Activated CD4-positive, alpha-beta memory T cell treated with anti-CD3 and anti-CD28 coated beads, Interleukin-2, amount 10 ng/mL, durations not matched to agents 7 days and 5 days (primary cell): ENCODE measurements at regions not wholly inside any gene's neighbourhood (a gene's known extent, or its start where the extent isn't known, plus 50 kb on each side); places are given as distances from the start of the nearest gene placed in this dataset.
"Not testable (repeated sequence)": the region's sequence is repeated elsewhere in the genome, so short reads cannot be mapped to it uniquely, and the experiment has no call there.

ENCODE experiments used
- CTCF ChIA-PET: fragments of 350-600 bp; sonication (Branson Sonifier 250); formaldehyde crosslinking; loops from one replicate; lab custom pipeline; 2021; ENCODE audit warnings: antibody characterized with exemption, inconsistent platforms; lab: Charles Lee
- POLR2A ChIA-PET: fragments of 350-600 bp; sonication (Branson Sonifier 250); formaldehyde crosslinking; loops from one replicate; lab custom pipeline; 2021; ENCODE audit warnings: antibody characterized with exemption; lab: Charles Lee
- DNase-seq: peaks from one replicate; pipeline ENCODE4 v3.0.0-alpha.2; 2020
- H3K27ac Mint-ChIP-seq: one replicate; pipeline ENCODE4 v1.8.0; 2021; ENCODE audit warnings: mild to moderate bottlenecking, mixed read lengths
- H3K27me3 Mint-ChIP-seq: one replicate; pipeline ENCODE4 v1.8.0; 2021; ENCODE audit warnings: mixed read lengths
- H3K36me3 Mint-ChIP-seq: one replicate; pipeline ENCODE4 v1.8.0; 2021; ENCODE audit warnings: low read depth, mixed read lengths
- H3K4me1 Mint-ChIP-seq: one replicate; pipeline ENCODE4 v1.8.0; 2021; ENCODE audit warnings: mixed read lengths
- H3K4me3 Mint-ChIP-seq: one replicate; pipeline ENCODE4 v1.8.0; 2021; ENCODE audit warnings: mild to moderate bottlenecking, mixed read lengths
- H3K9me3 Mint-ChIP-seq: one replicate; pipeline ENCODE4 v1.8.0; 2021; ENCODE audit warnings: mixed read lengths

- H3K36me3 Mint-ChIP-seq, H3K4me3 Mint-ChIP-seq, H3K27me3 Mint-ChIP-seq, H3K9me3 Mint-ChIP-seq, POLR2A ChIA-PET, CTCF ChIA-PET, DNase-seq, H3K4me1 Mint-ChIP-seq, H3K27ac Mint-ChIP-seq: not testable (repeated sequence)
These were observed 258.8 kb upstream of the PRKX start for GRCh38 chrX:3972104-3972858.

- Mint-ChIP-seq H3K36me3 (no peaks in the 10 kb centered on the region), H3K9me3 (no peaks in the 10 kb centered on the region), H3K27me3 (no peaks in the 10 kb centered on the region), H3K4me1 (no peaks in the 10 kb centered on the region), H3K4me3 (no peak overlapping the region), H3K27ac (no peak overlapping the region)
- DNase-seq = no peak
- POLR2A ChIA-PET = no interaction called here
- CTCF ChIA-PET = no interaction called here
These were observed 255.3 kb upstream of the PRKX start for GRCh38 chrX:3968749-3969148.

GRCh38 chrX:3963980-3964379 lies 250.5 kb upstream of the PRKX start:
- Mint-ChIP-seq H3K36me3 (no peaks in the 10 kb centered on the region), H3K9me3 (no peaks in the 10 kb centered on the region), H3K4me1 (no peaks in the 10 kb centered on the region), H3K4me3 (no peak overlapping the region), H3K27ac (no peak overlapping the region), H3K27me3 (no peaks in the 10 kb centered on the region)
- DNase-seq = no peak
- ChIA-PET POLR2A (no interaction called here), CTCF (no interaction called here)

- Mint-ChIP-seq H3K27ac (no peak overlapping the region), H3K9me3 (no peaks in the 10 kb centered on the region), H3K4me1 (no peaks in the 10 kb centered on the region), H3K4me3 (no peak overlapping the region), H3K36me3 (no peaks in the 10 kb centered on the region), H3K27me3 (no peaks in the 10 kb centered on the region)
- ChIA-PET CTCF (interaction anchor here (1.3 to 1.5 kb wide), 2 partner anchors 16 to 21 kb away, joined by 3 read pairs; no protein-coding TSS in a partner anchor), POLR2A (interaction anchor here (0.7 kb wide), 1 partner anchor 601 kb away, joined by 4 read pairs; no protein-coding TSS in a partner anchor)
- DNase-seq = no peak
These were observed 249.3 kb upstream of the PRKX start for GRCh38 chrX:3962511-3963311.

GRCh38 chrX:3960952-3961351 lies 247.5 kb upstream of the PRKX start:
- Mint-ChIP-seq H3K27ac (no peak overlapping the region), H3K4me1 (no peaks in the 10 kb centered on the region), H3K36me3 (no peaks in the 10 kb centered on the region), H3K4me3 (no peak overlapping the region), H3K9me3 (no peaks in the 10 kb centered on the region), H3K27me3 (no peaks in the 10 kb centered on the region)
- CTCF ChIA-PET = no interaction called here
- POLR2A ChIA-PET = no interaction called here
- no peak for DNase-seq

- no peaks in the 10 kb centered on the region for H3K36me3 Mint-ChIP-seq
- ChIA-PET POLR2A (no interaction called here), CTCF (no interaction called here)
- no peak for DNase-seq
- no peaks in the 10 kb centered on the region for H3K9me3 Mint-ChIP-seq
- H3K4me1 Mint-ChIP-seq = no peaks in the 10 kb centered on the region
- no peak overlapping the region for H3K27ac Mint-ChIP-seq
- H3K4me3 Mint-ChIP-seq = no peak overlapping the region
- H3K27me3 Mint-ChIP-seq = no peaks in the 10 kb centered on the region
These were observed 238.4 kb upstream of the PRKX start for GRCh38 chrX:3951859-3952258.

GRCh38 chrX:3950373-3950772 lies 236.9 kb upstream of the PRKX start:
- H3K27me3 Mint-ChIP-seq = no peaks in the 10 kb centered on the region
- H3K9me3 Mint-ChIP-seq = no peaks in the 10 kb centered on the region
- no peak overlapping the region for H3K4me3 Mint-ChIP-seq
- POLR2A ChIA-PET = no interaction called here
- no peak overlapping the region for H3K27ac Mint-ChIP-seq
- CTCF ChIA-PET = no interaction called here
- H3K36me3 Mint-ChIP-seq = no peaks in the 10 kb centered on the region
- H3K4me1 Mint-ChIP-seq = no peaks in the 10 kb centered on the region
- no peak for DNase-seq

GRCh38 chrX:3943965-3944364 lies 230.5 kb upstream of the PRKX start:
- Mint-ChIP-seq H3K9me3 (no peaks in the 10 kb centered on the region), H3K36me3 (no peaks in the 10 kb centered on the region), H3K27ac (no peak overlapping the region), H3K4me1 (no peaks in the 10 kb centered on the region), H3K4me3 (no peak overlapping the region), H3K27me3 (peaks cover 8% of the 10 kb centered on the region)
- DNase-seq = no peak
- POLR2A ChIA-PET = no interaction called here
- CTCF ChIA-PET = no interaction called here

GRCh38 chrX:3940000-3940610 lies 226.7 kb upstream of the PRKX start:
- CTCF ChIA-PET = interaction anchor here (1.0 kb wide), 1 partner anchor 288 kb away, joined by 3 read pairs; no protein-coding TSS in a partner anchor
- Mint-ChIP-seq H3K27me3 (peaks cover 8% of the 10 kb centered on the region), H3K27ac (no peak overlapping the region), H3K4me1 (no peaks in the 10 kb centered on the region), H3K36me3 (no peaks in the 10 kb centered on the region), H3K9me3 (no peaks in the 10 kb centered on the region), H3K4me3 (no peak overlapping the region)
- POLR2A ChIA-PET = no interaction called here
- no peak for DNase-seq

- DNase-seq = no peak
- H3K4me3 Mint-ChIP-seq = no peak overlapping the region
- H3K27ac Mint-ChIP-seq = no peak overlapping the region
- H3K27me3 Mint-ChIP-seq = peaks cover 8% of the 10 kb centered on the region
- no peaks in the 10 kb centered on the region for H3K36me3 Mint-ChIP-seq
- POLR2A ChIA-PET = no interaction called here
- CTCF ChIA-PET = no interaction called here
- H3K4me1 Mint-ChIP-seq = no peaks in the 10 kb centered on the region
- H3K9me3 Mint-ChIP-seq = no peaks in the 10 kb centered on the region
These were observed 225.1 kb upstream of the PRKX start for GRCh38 chrX:3938587-3938986.

GRCh38 chrX:3935196-3935595 lies 221.7 kb upstream of the PRKX start:
- H3K36me3 Mint-ChIP-seq, H3K27me3 Mint-ChIP-seq, H3K27ac Mint-ChIP-seq, DNase-seq, H3K4me1 Mint-ChIP-seq, CTCF ChIA-PET, H3K4me3 Mint-ChIP-seq, H3K9me3 Mint-ChIP-seq, POLR2A ChIA-PET: not testable (repeated sequence)

GRCh38 chrX:3920424-3921017 lies 207.1 kb upstream of the PRKX start:
- H3K27ac Mint-ChIP-seq, POLR2A ChIA-PET, H3K9me3 Mint-ChIP-seq, H3K4me1 Mint-ChIP-seq, H3K27me3 Mint-ChIP-seq, H3K4me3 Mint-ChIP-seq, H3K36me3 Mint-ChIP-seq, DNase-seq, CTCF ChIA-PET: not testable (repeated sequence)
